ENCODE measurements at regions not wholly inside any gene's neighbourhood (a gene's known extent, or its start where the extent isn't known, plus 50 kb on each side); places are given as distances from the start of the nearest gene placed in this dataset.
"Not testable (repeated sequence)": the region's sequence is repeated elsewhere in the genome, so short reads cannot be mapped to it uniquely, and the experiment has no call there.

GRCh38 chr17:53466733-53467132, 356.0 kb upstream of the KIF2B start:
- Mint-ChIP-seq H3K9me3 (ENCODE audit: unreplicated experiment) (no peaks in the 10 kb centered on the region), H3K4me1 (ENCODE audit: insufficient read depth, unreplicated experiment) (peaks cover 14% of the 10 kb centered on the region), H3K36me3 (ENCODE audit: insufficient read depth, unreplicated experiment) (peaks cover 4% of the 10 kb centered on the region), H3K4me3 (ENCODE audit: unreplicated experiment) (no peak overlapping the region), H3K27me3 (ENCODE audit: insufficient read depth, unreplicated experiment) (no peaks in the 10 kb centered on the region), H3K27ac (ENCODE audit: low read depth, unreplicated experiment) (no peak overlapping the region)
- CTCF ChIA-PET: no interaction called here
- no TSS peak for BruUV-seq (replicated peaks)
- no peak for TF ChIP-seq CTCF (IDR thresholded peaks at IDR 0.05; ENCODE audit: unreplicated experiment)
- DNase-seq (ENCODE audit: unreplicated experiment): no peak
- intact Hi-C loops (cut with micrococcal nuclease): no loop called here
- POLR2A ChIA-PET: no interaction called here

- CTCF ChIA-PET: interaction anchor here (0.7 kb wide), 1 partner anchor 375 kb away, joined by 3 read pairs; no protein-coding TSS in a partner anchor
- DNase-seq (ENCODE audit: unreplicated experiment); H3K36me3 Mint-ChIP-seq (ENCODE audit: insufficient read depth, unreplicated experiment); H3K27ac Mint-ChIP-seq (ENCODE audit: low read depth, unreplicated experiment); BruUV-seq (replicated peaks); H3K27me3 Mint-ChIP-seq (ENCODE audit: insufficient read depth, unreplicated experiment); intact Hi-C loops (cut with micrococcal nuclease); H3K4me3 Mint-ChIP-seq (ENCODE audit: unreplicated experiment); H3K9me3 Mint-ChIP-seq (ENCODE audit: unreplicated experiment): not testable (repeated sequence)
- POLR2A ChIA-PET: interaction anchor here (0.7 kb wide), 1 partner anchor 110 kb away, joined by 3 read pairs; no protein-coding TSS in a partner anchor
- H3K4me1 Mint-ChIP-seq (ENCODE audit: insufficient read depth, unreplicated experiment): peaks cover 15% of the 10 kb centered on the region
Observed at GRCh38 chr17:53464396-53464795, 358.3 kb upstream of the KIF2B start.

DNA sequence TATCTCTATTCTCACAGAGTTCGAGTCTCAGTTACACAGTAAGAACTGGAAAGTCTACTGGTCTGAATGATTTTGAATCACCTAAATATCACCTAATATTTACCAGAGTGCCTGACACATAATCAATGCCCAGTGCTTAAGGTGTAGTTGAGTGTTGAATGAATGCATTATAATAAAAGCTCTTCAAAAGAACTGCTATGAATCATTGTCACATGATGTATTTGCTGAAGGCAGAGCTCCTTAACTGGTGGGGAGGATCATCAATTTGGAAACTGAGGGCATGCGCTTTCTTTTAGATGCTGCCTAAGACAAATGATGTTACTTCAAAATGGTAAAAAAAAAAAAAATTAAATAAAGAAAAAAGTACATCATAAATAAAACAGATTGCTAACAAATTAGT, 359.4 kb upstream of the KIF2B start:
- DNase-seq (ENCODE audit: unreplicated experiment): no peak
- H3K4me3 Mint-ChIP-seq (ENCODE audit: unreplicated experiment): no peak overlapping the region
- no peaks in the 10 kb centered on the region for H3K27me3 Mint-ChIP-seq (ENCODE audit: insufficient read depth, unreplicated experiment)
- ChIA-PET POLR2A (interaction anchor here (0.7 kb wide), 1 partner anchor 353 kb away, joined by 3 read pairs; no protein-coding TSS in a partner anchor), CTCF (interaction anchor here (0.6 kb wide), 1 partner anchor 431 kb away, joined by 3 read pairs; no protein-coding TSS in a partner anchor)
- BruUV-seq (replicated peaks): no TSS peak
- peaks cover 15% of the 10 kb centered on the region for H3K4me1 Mint-ChIP-seq (ENCODE audit: insufficient read depth, unreplicated experiment)
- no peak overlapping the region for H3K27ac Mint-ChIP-seq (ENCODE audit: low read depth, unreplicated experiment)
- H3K9me3 Mint-ChIP-seq (ENCODE audit: unreplicated experiment): peaks cover 10% of the 10 kb centered on the region
- TF ChIP-seq CTCF (IDR thresholded peaks at IDR 0.05; ENCODE audit: unreplicated experiment): no peak
- intact Hi-C loops (cut with micrococcal nuclease): no loop called here
- peaks cover 4% of the 10 kb centered on the region for H3K36me3 Mint-ChIP-seq (ENCODE audit: insufficient read depth, unreplicated experiment)

GRCh38 chr17:53462393-53462811, 360.3 kb upstream of the KIF2B start:
- no peak for TF ChIP-seq CTCF (IDR thresholded peaks at IDR 0.05; ENCODE audit: unreplicated experiment)
- DNase-seq (ENCODE audit: unreplicated experiment): peak; percentile 84
- H3K9me3 Mint-ChIP-seq (ENCODE audit: unreplicated experiment): peaks cover 10% of the 10 kb centered on the region
- H3K4me3 Mint-ChIP-seq (ENCODE audit: unreplicated experiment): no peak overlapping the region
- H3K27ac Mint-ChIP-seq (ENCODE audit: low read depth, unreplicated experiment): no peak overlapping the region
- CTCF ChIA-PET: interaction anchor here (0.6 kb wide), 1 partner anchor 8 kb away, joined by 3 read pairs; no protein-coding TSS in a partner anchor
- no TSS peak for BruUV-seq (replicated peaks)
- H3K36me3 Mint-ChIP-seq (ENCODE audit: insufficient read depth, unreplicated experiment): peaks cover 4% of the 10 kb centered on the region
- no peaks in the 10 kb centered on the region for H3K27me3 Mint-ChIP-seq (ENCODE audit: insufficient read depth, unreplicated experiment)
- intact Hi-C loops (cut with micrococcal nuclease): no loop called here
- peaks cover 15% of the 10 kb centered on the region for H3K4me1 Mint-ChIP-seq (ENCODE audit: insufficient read depth, unreplicated experiment)
- POLR2A ChIA-PET: interaction anchor here (0.6 to 1.1 kb wide), 7 partner anchors 9 to 453 kb away, joined by 3 to 4 read pairs (median 3); no protein-coding TSS in a partner anchor

GRCh38 chr17:53455943-53456342, 366.8 kb upstream of the KIF2B start:
- H3K4me3 Mint-ChIP-seq (ENCODE audit: unreplicated experiment); BruUV-seq (replicated peaks); H3K27me3 Mint-ChIP-seq (ENCODE audit: insufficient read depth, unreplicated experiment); H3K4me1 Mint-ChIP-seq (ENCODE audit: insufficient read depth, unreplicated experiment); H3K27ac Mint-ChIP-seq (ENCODE audit: low read depth, unreplicated experiment); POLR2A ChIA-PET; intact Hi-C loops (cut with micrococcal nuclease); DNase-seq (ENCODE audit: unreplicated experiment); H3K36me3 Mint-ChIP-seq (ENCODE audit: insufficient read depth, unreplicated experiment); CTCF ChIA-PET: not testable (repeated sequence)
- peaks cover 10% of the 10 kb centered on the region for H3K9me3 Mint-ChIP-seq (ENCODE audit: unreplicated experiment)
